Neural progenitor cell (in vitro differentiated cells): ENCODE measurements at regions not wholly inside any gene's neighbourhood (a gene's known extent, or its start where the extent isn't known, plus 50 kb on each side); places are given as distances from the start of the nearest gene placed in this dataset.

Source experiments
- DNase-seq: peaks from one replicate; pipeline ENCODE4 v3.0.0-alpha.2; 2016; ENCODE audit warnings: low spot score
- H2AFZ ChIP-seq: fragments of 200-600 bp; sonication (generic); replicated peaks from 2 replicates; pipeline ENCODE4 v1.6.1; 2016; ENCODE audit warnings: antibody characterized with exemption
- H3F3A ChIP-seq: fragments of 200-600 bp; sonication (generic); 2 replicates; pipeline ENCODE4 v1.6.1; 2016; ENCODE audit warnings: antibody characterized with exemption, low read depth
- H3K27ac ChIP-seq: fragments of 200-600 bp; sonication (generic); 2 replicates; pipeline ENCODE4 v1.5.1; 2016; ENCODE audit warnings: mild to moderate bottlenecking
- H3K27me3 ChIP-seq: fragments of 200-600 bp; sonication (generic); 2 replicates; pipeline ENCODE4 v1.6.1; 2016; ENCODE audit warnings: mild to moderate bottlenecking, moderate library complexity
- H3K36me3 ChIP-seq: fragments of 200-600 bp; sonication (generic); 2 replicates; pipeline ENCODE4 v1.5.1; 2016
- H3K4me1 ChIP-seq: fragments of 200-600 bp; sonication (generic); 2 replicates; pipeline ENCODE4 v1.6.1; 2016; ENCODE audit warnings: mixed run types
- H3K4me2 ChIP-seq: fragments of 200-600 bp; sonication (generic); 2 replicates; pipeline ENCODE4 v1.6.1; 2016
- H3K4me3 ChIP-seq: fragments of 200-600 bp; sonication (generic); 2 replicates; pipeline ENCODE4 v1.5.1; 2016
- H3K79me2 ChIP-seq: fragments of 200-600 bp; sonication (generic); 2 replicates; pipeline ENCODE4 v1.6.1; 2016; ENCODE audit warnings: low read depth
- H3K9ac ChIP-seq: fragments of 200-600 bp; sonication (generic); 2 replicates; pipeline ENCODE4 v1.6.1; 2016
- H3K9me3 ChIP-seq: fragments of 200-600 bp; sonication (generic); 2 replicates; pipeline ENCODE4 v1.5.1; 2016; ENCODE audit warnings: low read depth
- H4K20me1 ChIP-seq: fragments of 200-600 bp; sonication (generic); 2 replicates; pipeline ENCODE4 v1.6.1; 2016; ENCODE audit warnings: low read depth
- H3K27ac Mint-ChIP-seq: 3 replicates; pipeline ENCODE4 v1.8.0; 2021; ENCODE audit warnings: mixed read lengths
- H3K27me3 Mint-ChIP-seq: 2 replicates; pipeline ENCODE4 v1.8.0; 2022; ENCODE audit warnings: low read depth, mild to moderate bottlenecking, inconsistent platforms, moderate library complexity, mixed read lengths; ENCODE audit not compliant: insufficient read depth
- H3K36me3 Mint-ChIP-seq: 3 replicates; pipeline ENCODE4 v1.8.0; 2021; ENCODE audit warnings: mixed read lengths
- H3K4me1 Mint-ChIP-seq: 3 replicates; pipeline ENCODE4 v1.8.0; 2021; ENCODE audit warnings: mixed read lengths
- H3K4me3 Mint-ChIP-seq: 3 replicates; pipeline ENCODE4 v1.8.0; 2021; ENCODE audit warnings: mild to moderate bottlenecking, moderate library complexity, mixed read lengths
- H3K9me3 Mint-ChIP-seq: 3 replicates; pipeline ENCODE4 v1.8.0; 2020; ENCODE audit warnings: mixed read lengths
- CTCF ChIP-seq: fragments of 200-600 bp; sonication (generic); IDR thresholded peaks from 2 replicates; pipeline ENCODE4 v1.5.1; 2017; ENCODE audit warnings: antibody characterized with exemption, mild to moderate bottlenecking
- EZH2 ChIP-seq: fragments of 200-600 bp; sonication (generic); IDR thresholded peaks from 2 replicates; pipeline ENCODE4 v1.6.1; 2017; ENCODE audit warnings: antibody characterized with exemption, mild to moderate bottlenecking, moderate library complexity
- EZH2phosphoT487 ChIP-seq: fragments of 200-600 bp; sonication (generic); IDR thresholded peaks from 2 replicates; pipeline ENCODE4 v1.6.1; 2017; ENCODE audit warnings: antibody characterized with exemption

GRCh38 chr16:72530434-72530833 is 358.5 kb upstream of the PMFBP1 start:
- no peak for DNase-seq
- Histone ChIP-seq H3K36me3 (peaks cover 5% of the 10 kb centered on the region), H3K79me2 (no peaks in the 10 kb centered on the region), H3K4me3 (no peak overlapping the region), H4K20me1 (no peaks in the 10 kb centered on the region), H3K4me1 (no peaks in the 10 kb centered on the region), H3F3A (no peaks in the 10 kb centered on the region), H3K4me2 (no peak overlapping the region), H2AFZ (no peak overlapping the region), H3K27ac (no peak overlapping the region), H3K9ac (no peak overlapping the region), H3K27me3 (no peaks in the 10 kb centered on the region), H3K9me3 (no peaks in the 10 kb centered on the region)
- TF ChIP-seq CTCF (no peak), EZH2phosphoT487 (no peak), EZH2 (no peak)
- no peaks in the 10 kb centered on the region for H3K27me3 Mint-ChIP-seq
- no peaks in the 10 kb centered on the region for H3K4me1 Mint-ChIP-seq
- H3K9me3 Mint-ChIP-seq, result peaks cover 21% of the 10 kb centered on the region
- no peak overlapping the region for H3K27ac Mint-ChIP-seq
- H3K4me3 Mint-ChIP-seq, result no peak overlapping the region
- H3K36me3 Mint-ChIP-seq, result peaks cover 16% of the 10 kb centered on the region

- no peaks in the 10 kb centered on the region for H4K20me1 ChIP-seq
- Mint-ChIP-seq H3K4me3 (no peak overlapping the region), H3K27me3 (no peaks in the 10 kb centered on the region), H3K9me3 (peaks cover 33% of the 10 kb centered on the region), H3K4me1 (no peaks in the 10 kb centered on the region), H3K36me3 (peaks cover 38% of the 10 kb centered on the region), H3K27ac (no peak overlapping the region)
- no peak overlapping the region for H3K27ac ChIP-seq
- no peak overlapping the region for H3K4me3 ChIP-seq
- H2AFZ ChIP-seq, result no peak overlapping the region
- H3K9ac ChIP-seq, result no peak overlapping the region
- H3K27me3 ChIP-seq, result no peaks in the 10 kb centered on the region
- no peak overlapping the region for H3K4me2 ChIP-seq
- peaks cover 32% of the 10 kb centered on the region for H3K36me3 ChIP-seq
- no peaks in the 10 kb centered on the region for H3K4me1 ChIP-seq
- no peaks in the 10 kb centered on the region for H3F3A ChIP-seq
- TF ChIP-seq CTCF (no peak), EZH2 (no peak), EZH2phosphoT487 (no peak)
- DNase-seq, result no peak
- H3K79me2 ChIP-seq, result no peaks in the 10 kb centered on the region
- peaks cover 7% of the 10 kb centered on the region for H3K9me3 ChIP-seq
Measured at GRCh38 chr16:72523087-72523486, 351.1 kb upstream of the PMFBP1 start.

GRCh38 chr16:72517154-72517553 is 345.2 kb upstream of the PMFBP1 start:
- no peaks in the 10 kb centered on the region for H3K27me3 ChIP-seq
- H3K4me1 Mint-ChIP-seq, result no peaks in the 10 kb centered on the region
- no peak for DNase-seq
- H3K27me3 Mint-ChIP-seq, result no peaks in the 10 kb centered on the region
- H3K4me2 ChIP-seq, result no peak overlapping the region
- H3K4me1 ChIP-seq, result no peaks in the 10 kb centered on the region
- no peaks in the 10 kb centered on the region for H4K20me1 ChIP-seq
- no peaks in the 10 kb centered on the region for H3K79me2 ChIP-seq
- H3K9ac ChIP-seq, result no peak overlapping the region
- no peak overlapping the region for H3K4me3 Mint-ChIP-seq
- TF ChIP-seq EZH2phosphoT487 (no peak), CTCF (no peak), EZH2 (no peak)
- no peak overlapping the region for H2AFZ ChIP-seq
- H3K36me3 Mint-ChIP-seq, result peaks cover 26% of the 10 kb centered on the region
- peaks cover 7% of the 10 kb centered on the region for H3K9me3 Mint-ChIP-seq
- no peaks in the 10 kb centered on the region for H3F3A ChIP-seq
- H3K4me3 ChIP-seq, result no peak overlapping the region
- H3K9me3 ChIP-seq, result peaks cover 7% of the 10 kb centered on the region
- H3K36me3 ChIP-seq, result peaks cover 15% of the 10 kb centered on the region
- no peak overlapping the region for H3K27ac Mint-ChIP-seq
- H3K27ac ChIP-seq, result no peak overlapping the region

GRCh38 chr16:72511171-72511570 is 339.2 kb upstream of the PMFBP1 start:
- Mint-ChIP-seq H3K4me1 (no peaks in the 10 kb centered on the region), H3K36me3 (peaks cover 10% of the 10 kb centered on the region), H3K9me3 (peaks cover 4% of the 10 kb centered on the region), H3K27me3 (no peaks in the 10 kb centered on the region), H3K27ac (no peak overlapping the region), H3K4me3 (no peak overlapping the region)
- no peaks in the 10 kb centered on the region for H3K27me3 ChIP-seq
- no peak for DNase-seq
- H4K20me1 ChIP-seq, result no peaks in the 10 kb centered on the region
- peaks cover 5% of the 10 kb centered on the region for H3K36me3 ChIP-seq
- no peaks in the 10 kb centered on the region for H3K9me3 ChIP-seq
- H3K4me3 ChIP-seq, result no peak overlapping the region
- no peak overlapping the region for H3K9ac ChIP-seq
- no peaks in the 10 kb centered on the region for H3K4me1 ChIP-seq
- TF ChIP-seq CTCF (no peak), EZH2 (no peak), EZH2phosphoT487 (no peak)
- H2AFZ ChIP-seq, result no peak overlapping the region
- H3K4me2 ChIP-seq, result no peak overlapping the region
- no peaks in the 10 kb centered on the region for H3F3A ChIP-seq
- no peaks in the 10 kb centered on the region for H3K79me2 ChIP-seq
- no peak overlapping the region for H3K27ac ChIP-seq
